ENCODE measurements at regions not wholly inside any gene's neighbourhood (a gene's known extent, or its start where the extent isn't known, plus 50 kb on each side); places are given as distances from the start of the nearest gene placed in this dataset.

- no peak for DNase-seq
- Mint-ChIP-seq H3K36me3 (ENCODE audit: low read depth) (no peaks in the 10 kb centered on the region), H3K4me3 (no peak overlapping the region), H3K27ac (no peak overlapping the region), H3K9me3 (no peaks in the 10 kb centered on the region), H3K4me1 (no peaks in the 10 kb centered on the region), H3K27me3 (ENCODE audit: low read depth, poor library complexity) (no peaks in the 10 kb centered on the region)
- TF ChIP-seq, protein P1, sequence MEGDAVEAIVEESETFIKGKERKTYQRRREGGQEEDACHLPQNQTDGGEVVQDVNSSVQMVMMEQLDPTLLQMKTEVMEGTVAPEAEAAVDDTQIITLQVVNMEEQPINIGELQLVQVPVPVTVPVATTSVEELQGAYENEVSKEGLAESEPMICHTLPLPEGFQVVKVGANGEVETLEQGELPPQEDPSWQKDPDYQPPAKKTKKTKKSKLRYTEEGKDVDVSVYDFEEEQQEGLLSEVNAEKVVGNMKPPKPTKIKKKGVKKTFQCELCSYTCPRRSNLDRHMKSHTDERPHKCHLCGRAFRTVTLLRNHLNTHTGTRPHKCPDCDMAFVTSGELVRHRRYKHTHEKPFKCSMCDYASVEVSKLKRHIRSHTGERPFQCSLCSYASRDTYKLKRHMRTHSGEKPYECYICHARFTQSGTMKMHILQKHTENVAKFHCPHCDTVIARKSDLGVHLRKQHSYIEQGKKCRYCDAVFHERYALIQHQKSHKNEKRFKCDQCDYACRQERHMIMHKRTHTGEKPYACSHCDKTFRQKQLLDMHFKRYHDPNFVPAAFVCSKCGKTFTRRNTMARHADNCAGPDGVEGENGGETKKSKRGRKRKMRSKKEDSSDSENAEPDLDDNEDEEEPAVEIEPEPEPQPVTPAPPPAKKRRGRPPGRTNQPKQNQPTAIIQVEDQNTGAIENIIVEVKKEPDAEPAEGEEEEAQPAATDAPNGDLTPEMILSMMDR (IDR thresholded peaks at IDR 0.05) = no peak
These were observed 836.6 kb upstream of the PCDH10 start for GRCh38 chr4:132312521-132312920.

- no peaks in the 10 kb centered on the region for H3K36me3 Mint-ChIP-seq (ENCODE audit: low read depth)
- TF ChIP-seq, protein P1 (IDR thresholded peaks at IDR 0.05) = no peak
- no peaks in the 10 kb centered on the region for H3K9me3 Mint-ChIP-seq
- H3K4me3 Mint-ChIP-seq = no peak overlapping the region
- DNase-seq = no peak
- no peak overlapping the region for H3K27ac Mint-ChIP-seq
- H3K4me1 Mint-ChIP-seq = no peaks in the 10 kb centered on the region
- no peaks in the 10 kb centered on the region for H3K27me3 Mint-ChIP-seq (ENCODE audit: low read depth, poor library complexity)
These were observed 835.2 kb upstream of the PCDH10 start for GRCh38 chr4:132313852-132314251.

GRCh38 chr4:132316738-132317137 is 832.4 kb upstream of the PCDH10 start:
- Mint-ChIP-seq H3K9me3 (no peaks in the 10 kb centered on the region), H3K36me3 (ENCODE audit: low read depth) (no peaks in the 10 kb centered on the region), H3K4me1 (no peaks in the 10 kb centered on the region), H3K27me3 (ENCODE audit: low read depth, poor library complexity) (no peaks in the 10 kb centered on the region), H3K27ac (no peak overlapping the region), H3K4me3 (no peak overlapping the region)
- TF ChIP-seq, protein P1 (IDR thresholded peaks at IDR 0.05) = no peak
- DNase-seq = no peak

DNA sequence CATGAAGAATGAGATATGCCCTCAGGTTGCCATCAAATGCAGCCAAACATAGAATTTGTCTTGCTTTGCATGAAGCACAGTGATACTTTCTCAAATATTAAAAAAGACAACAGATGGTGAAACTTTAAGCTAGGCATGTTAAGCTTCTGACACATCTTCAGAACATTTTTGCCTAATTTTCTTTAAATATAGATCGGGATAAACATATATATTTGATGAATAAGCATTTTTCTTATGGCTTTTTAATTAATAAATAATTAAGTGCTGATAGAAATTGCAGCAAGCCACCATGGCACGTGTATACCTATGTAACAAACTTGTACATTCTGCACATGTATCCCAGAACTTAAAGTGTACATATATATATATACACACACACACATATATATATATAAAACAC is 831.2 kb upstream of the PCDH10 start:
- Mint-ChIP-seq H3K4me3 (no peak overlapping the region), H3K27ac (no peak overlapping the region), H3K27me3 (ENCODE audit: low read depth, poor library complexity) (no peaks in the 10 kb centered on the region), H3K9me3 (peaks cover 4% of the 10 kb centered on the region), H3K4me1 (no peaks in the 10 kb centered on the region), H3K36me3 (ENCODE audit: low read depth) (no peaks in the 10 kb centered on the region)
- TF ChIP-seq, protein P1 (IDR thresholded peaks at IDR 0.05) = no peak
- DNase-seq = no peak

GRCh38 chr4:132328761-132329160 is 820.3 kb upstream of the PCDH10 start:
- Mint-ChIP-seq H3K36me3 (ENCODE audit: low read depth) (no peaks in the 10 kb centered on the region), H3K27ac (no peak overlapping the region)
- TF ChIP-seq, protein P1 (IDR thresholded peaks at IDR 0.05) = no peak

DNA sequence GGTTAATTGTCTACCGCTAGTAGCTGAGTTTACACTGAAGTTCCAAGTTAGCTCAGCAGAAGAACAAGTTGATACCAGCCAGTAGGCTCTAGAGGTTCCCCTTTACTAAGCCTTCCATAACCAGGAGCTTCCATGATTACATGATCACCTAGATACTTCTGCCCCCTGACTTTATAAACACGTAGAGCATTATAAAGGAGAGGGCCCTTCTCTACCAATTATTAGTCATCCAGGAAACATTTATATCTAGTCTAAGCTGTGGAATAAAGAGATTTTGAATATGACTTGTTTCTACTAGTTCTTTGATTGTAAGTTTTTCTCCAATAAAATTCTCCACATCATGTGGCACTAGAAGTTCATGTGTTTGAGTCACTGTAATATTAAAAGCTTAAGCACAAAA is 818.1 kb upstream of the PCDH10 start:
- Mint-ChIP-seq H3K36me3 (ENCODE audit: low read depth) (no peaks in the 10 kb centered on the region), H3K27me3 (ENCODE audit: low read depth, poor library complexity) (no peaks in the 10 kb centered on the region), H3K27ac (no peak overlapping the region), H3K9me3 (peaks cover 7% of the 10 kb centered on the region), H3K4me1 (no peaks in the 10 kb centered on the region), H3K4me3 (no peak overlapping the region)
- TF ChIP-seq, protein P1 (IDR thresholded peaks at IDR 0.05) = no peak
- no peak for DNase-seq

More at GRCh38 chr4:132328761-132329160, 820.3 kb upstream of the PCDH10 start:
- no peak for DNase-seq
- Mint-ChIP-seq H3K4me3 (no peak overlapping the region), H3K27me3 (ENCODE audit: low read depth, poor library complexity) (no peaks in the 10 kb centered on the region), H3K4me1 (no peaks in the 10 kb centered on the region), H3K9me3 (peaks cover 7% of the 10 kb centered on the region)
